Fibroblast of skin of left biceps (primary cell): ENCODE measurements at regions not wholly inside any gene's neighbourhood (a gene's known extent, or its start where the extent isn't known, plus 50 kb on each side); places are given as distances from the start of the nearest gene placed in this dataset.

Experiments
- DNase-seq, 2 experiments: peaks; one replicate each; pipeline ENCODE4 v3.0.0-alpha.2; 2013; ENCODE audit warnings: low read depth in 2 of 2

- no peak for DNase-seq
Measured at GRCh38 chr1:229760478-229760996, 134.5 kb downstream of the URB2 start.

- no peak for DNase-seq
Measured at GRCh38 chr1:229762891-229763290, 136.8 kb downstream of the URB2 start.

- DNase-seq = no peak
Measured at GRCh38 chr1:229768232-229768631, 142.2 kb downstream of the URB2 start.

- no peak for DNase-seq
Measured at GRCh38 chr1:229769006-229769405, 143.0 kb downstream of the URB2 start.

DNA sequence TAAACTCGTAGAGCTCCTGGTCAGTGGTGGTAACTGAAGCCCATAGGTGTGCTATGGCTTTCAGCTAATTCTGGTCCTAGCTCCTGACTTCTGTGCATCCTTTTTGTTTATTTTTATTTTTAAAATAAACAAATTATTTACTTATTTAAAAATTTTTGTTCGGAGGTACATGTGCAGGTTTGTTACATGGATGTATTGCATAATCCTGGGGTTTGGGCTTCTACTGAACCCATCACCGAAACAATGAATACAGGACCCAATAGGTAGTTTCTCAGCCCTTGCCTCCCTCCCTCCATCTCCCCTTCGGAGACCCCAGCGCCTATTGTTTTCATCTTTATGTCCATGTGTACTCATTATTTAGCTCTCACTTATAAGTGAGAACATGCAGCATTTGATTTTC, 143.8 kb downstream of the URB2 start:
- no peak for DNase-seq

DNA sequence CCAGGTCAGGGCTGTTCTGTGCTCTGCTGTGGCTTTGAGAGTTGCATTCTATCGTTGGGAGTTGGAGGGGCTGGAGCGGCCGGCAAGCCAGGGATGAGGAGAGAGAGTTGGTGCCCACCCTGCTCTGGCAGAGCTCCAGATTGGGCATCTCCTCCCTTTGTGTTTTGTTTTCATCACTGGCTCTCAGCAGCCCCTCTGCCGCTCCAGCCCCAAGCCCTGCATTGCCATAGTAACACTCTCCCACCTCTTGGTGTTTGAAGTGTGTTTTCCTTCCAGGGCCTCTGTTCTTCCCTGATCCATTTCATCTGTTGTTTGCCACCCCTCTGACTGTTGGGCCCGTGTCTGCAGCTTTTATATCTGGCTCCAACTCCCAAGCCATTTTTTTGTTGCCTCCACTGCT, 152.7 kb downstream of the URB2 start:
- DNase-seq = no peak

DNA sequence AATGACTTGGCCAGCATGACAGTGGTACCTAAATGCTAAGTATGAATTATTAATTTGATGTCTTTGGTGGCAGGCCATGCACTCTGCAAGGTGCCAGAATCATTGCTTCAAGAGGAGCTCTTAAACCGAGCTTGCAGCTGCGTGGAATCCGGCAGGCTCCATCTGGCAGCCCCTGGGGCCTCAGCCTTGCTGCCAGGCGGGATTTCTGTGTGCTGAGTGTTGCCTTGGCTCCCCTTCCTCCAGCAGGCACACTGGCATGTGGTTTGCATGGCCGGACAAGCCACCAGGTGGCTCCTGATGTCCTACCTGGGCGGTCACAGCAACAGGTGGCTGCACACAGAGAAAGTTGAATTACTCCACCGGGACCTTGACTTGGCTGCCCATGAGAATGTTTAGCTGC, 155.4 kb downstream of the URB2 start:
- no peak for DNase-seq

- DNase-seq = no peak
Measured at GRCh38 chr1:229782469-229782868, 156.4 kb downstream of the URB2 start.

GRCh38 chr1:229784834-229785233, 158.8 kb downstream of the URB2 start:
- no peak for DNase-seq

GRCh38 chr1:229786974-229787610, 161.0 kb downstream of the URB2 start:
- no peak for DNase-seq

DNA sequence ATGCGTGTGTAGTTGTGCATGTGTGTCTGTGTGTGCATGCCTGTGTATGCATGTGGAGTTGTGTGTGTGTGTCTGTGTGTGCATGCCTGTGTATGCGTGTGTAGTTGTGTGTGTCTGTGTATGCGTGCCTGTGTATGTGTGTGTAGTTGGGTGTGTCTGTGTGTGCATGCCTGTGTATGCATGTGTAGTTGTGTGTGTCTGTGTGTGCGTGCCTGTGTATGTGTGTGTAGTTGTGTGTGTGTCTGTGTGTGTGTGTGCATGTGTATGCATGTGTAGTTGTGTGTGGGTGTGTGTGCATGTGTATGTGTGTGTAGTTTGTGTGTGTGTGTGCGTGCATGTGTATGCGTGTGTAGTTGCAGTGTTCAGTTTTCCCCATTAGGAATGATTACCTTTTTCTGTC, 162.0 kb downstream of the URB2 start:
- no peak for DNase-seq

DNA sequence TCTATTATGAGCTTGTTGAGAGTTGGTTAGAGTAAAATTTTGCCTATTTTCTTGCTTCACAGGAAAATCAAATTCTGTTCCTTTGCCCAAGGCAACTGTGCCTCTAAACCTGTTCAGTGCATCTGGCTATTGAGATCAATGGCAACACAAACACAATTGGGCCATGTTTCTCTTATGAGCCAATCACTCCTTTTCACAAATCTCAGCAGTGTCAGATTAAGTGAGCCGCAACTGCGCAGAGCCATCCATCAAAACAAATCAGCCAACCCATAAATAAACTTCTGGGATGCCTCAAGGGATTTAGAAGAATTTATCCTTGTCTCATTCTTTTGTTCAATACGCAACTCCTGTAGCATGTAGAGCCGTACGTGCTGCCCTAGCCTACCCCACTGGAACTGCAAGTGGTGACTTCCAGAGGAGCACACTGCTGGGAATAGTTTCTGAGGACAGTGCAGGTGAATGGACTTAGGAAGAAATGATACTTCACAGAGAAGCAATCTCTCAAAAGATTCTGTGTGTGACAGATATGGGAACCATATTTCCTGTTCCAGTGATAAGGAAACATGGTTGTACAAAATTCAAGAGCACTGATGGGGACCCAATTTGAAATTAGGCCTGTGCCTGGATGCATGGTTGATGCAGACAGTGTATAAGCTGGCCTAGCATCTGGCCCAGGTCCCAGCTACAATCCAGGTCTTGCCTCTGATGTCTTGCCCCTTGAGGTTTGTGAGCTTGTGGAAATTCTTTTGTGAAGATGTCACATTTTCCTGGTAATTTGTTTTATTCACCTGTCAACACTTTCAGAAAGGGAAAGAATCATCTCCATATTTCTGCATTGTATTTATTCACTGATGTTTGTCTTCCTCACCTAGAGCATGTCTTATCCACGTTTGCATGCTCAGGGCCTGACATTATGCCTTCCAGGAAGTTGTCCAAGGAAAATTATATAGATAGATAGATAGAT, 166.2 kb downstream of the URB2 start:
- DNase-seq = no peak

DNA sequence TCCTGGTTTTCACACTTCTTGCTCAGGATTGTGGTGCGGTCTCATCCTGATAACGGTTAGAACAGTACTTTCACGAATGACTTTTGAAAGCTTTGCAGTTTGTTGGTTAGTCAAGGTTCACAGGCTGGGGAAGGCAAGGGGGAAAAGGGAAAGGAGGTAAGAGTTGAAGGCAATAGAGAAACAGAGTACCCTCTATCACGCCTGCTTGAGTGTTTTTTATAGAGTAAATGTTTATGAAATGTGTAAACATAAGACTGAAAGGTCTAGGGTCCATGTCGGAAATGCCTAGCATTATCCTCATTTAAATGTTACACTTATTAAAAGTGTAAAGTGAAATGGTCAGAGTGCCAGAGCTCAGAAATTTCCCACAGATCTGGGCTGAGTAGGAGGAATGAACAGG, 167.4 kb downstream of the URB2 start:
- DNase-seq = no peak

DNA sequence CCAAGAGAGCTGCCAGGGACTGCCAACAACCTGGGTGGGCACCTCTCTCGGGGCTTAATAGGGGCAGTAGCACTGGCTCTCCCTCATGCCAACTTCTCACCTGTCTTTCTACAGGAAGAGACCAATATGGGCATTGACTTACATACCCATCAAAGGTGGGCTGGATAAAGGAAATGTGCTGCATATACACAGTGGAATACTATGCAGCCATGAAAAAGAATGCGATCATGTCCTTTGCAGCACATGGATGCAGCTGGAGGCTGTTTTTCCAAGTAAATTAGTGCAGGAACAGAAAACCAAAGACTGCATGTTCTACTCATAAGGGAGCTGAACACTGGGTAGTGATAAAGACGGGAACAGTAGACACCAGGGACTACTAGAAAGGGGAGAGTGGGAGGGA, 172.5 kb downstream of the URB2 start:
- no peak for DNase-seq

DNA sequence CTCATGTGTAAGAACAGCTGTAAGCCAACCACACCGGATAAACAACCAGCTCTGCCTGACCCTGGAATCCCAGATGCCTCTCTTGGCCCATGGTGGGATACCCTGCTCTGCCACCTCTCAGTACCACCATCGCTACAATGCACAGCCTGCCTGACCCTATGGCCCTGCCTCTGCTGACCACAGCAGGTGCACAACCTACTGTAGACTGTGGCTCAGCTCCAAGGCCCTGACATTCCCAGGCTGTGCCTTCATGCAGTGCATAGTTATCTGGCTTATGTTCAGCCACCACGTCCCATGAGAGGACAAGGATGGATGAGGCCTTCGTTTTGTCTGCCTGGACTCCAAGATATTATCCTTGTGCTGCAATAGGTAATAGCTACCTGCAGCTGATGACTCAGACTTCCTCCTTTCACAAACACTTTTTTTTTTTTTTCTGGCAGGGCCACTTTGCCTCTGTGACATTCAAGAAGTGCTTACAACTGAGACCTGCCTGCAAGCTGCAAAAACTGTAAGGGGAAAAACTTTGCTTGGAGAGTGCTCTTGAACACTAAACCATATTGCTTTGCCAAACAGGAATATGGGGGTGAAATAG, 177.7 kb downstream of the URB2 start:
- no peak for DNase-seq

DNA sequence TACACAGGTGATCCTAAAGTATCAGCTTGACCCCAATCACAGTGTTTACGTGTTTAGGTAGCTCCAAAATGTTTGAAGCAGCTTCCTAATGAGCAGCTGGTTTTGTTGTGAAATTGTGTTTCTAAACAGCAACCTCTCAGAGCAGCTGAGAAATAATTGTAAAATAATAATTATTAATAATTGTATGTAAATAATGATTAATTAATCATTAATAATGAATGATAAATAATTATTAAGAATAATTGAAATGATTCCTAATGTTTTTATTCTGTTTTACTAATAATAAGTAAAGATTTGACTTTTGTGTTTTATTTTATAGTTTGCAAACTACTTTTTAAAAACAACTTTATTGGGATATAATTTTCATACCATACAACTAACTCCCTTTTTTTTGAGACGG, 182.2 kb downstream of the URB2 start:
- DNase-seq = no peak

- no peak for DNase-seq
Measured at GRCh38 chr1:229810140-229810539, 184.1 kb downstream of the URB2 start.

- DNase-seq = no peak
Measured at GRCh38 chr1:229810961-229811360, 184.9 kb downstream of the URB2 start.

DNA sequence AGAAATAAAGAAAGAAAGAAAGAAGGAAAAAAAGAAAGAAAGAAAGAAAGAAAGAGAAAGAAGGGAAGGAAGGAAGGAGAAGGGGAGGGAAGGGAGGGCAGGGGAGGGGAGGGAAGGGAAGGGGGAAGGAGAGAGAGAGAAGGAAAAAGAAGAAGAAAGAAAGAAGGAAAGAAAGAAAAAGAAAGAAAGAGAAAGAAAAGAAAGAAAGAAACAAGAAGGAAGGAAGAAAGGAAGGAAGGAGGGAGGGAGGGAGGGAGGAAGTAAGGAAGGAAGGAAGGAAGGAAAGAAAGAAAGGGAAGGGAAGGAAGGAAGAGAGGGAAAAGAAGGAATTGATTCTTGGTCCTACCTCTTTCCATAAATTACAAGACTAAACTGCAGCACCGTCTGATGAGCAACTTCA, 186.1 kb downstream of the URB2 start:
- DNase-seq = no peak

DNA sequence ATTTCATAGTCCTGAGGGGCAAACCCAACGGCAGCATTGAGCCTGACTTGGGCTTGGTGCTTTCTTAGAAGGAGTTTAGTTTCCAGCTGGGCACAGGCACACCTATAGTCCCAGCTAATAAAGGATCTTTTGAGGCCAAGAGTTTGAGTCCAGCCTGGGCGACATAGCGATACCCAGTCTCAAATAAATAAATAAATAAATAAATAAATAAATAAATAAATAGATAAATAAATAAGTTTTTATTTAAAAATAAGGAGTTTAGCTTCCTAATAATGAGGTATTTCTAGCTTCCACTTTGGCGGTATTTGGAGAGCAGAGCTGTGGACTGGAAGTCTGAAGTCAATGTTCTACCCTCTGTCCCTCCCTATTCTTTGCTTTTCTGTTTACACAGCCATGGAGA, 186.6 kb downstream of the URB2 start:
- no peak for DNase-seq

DNA sequence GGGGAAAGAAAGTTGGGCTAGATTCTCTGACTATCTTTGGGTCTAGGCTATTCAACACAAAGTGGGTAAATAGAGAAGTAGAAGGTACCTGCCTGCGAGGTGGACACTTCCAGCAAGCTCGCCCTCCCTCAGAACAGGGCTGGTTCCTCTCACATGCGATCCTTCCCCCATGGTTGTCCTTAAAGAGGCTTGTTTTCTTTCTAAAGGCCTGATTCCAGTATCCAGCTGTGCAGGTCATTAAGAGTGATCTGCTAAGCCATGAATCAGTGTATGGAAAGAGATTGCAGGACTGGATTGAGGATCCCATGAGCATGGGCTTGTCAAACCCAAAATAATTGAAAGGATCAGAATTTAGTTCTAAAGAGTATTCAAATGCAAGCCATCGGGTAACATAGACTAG, 189.0 kb downstream of the URB2 start:
- DNase-seq = no peak

DNA sequence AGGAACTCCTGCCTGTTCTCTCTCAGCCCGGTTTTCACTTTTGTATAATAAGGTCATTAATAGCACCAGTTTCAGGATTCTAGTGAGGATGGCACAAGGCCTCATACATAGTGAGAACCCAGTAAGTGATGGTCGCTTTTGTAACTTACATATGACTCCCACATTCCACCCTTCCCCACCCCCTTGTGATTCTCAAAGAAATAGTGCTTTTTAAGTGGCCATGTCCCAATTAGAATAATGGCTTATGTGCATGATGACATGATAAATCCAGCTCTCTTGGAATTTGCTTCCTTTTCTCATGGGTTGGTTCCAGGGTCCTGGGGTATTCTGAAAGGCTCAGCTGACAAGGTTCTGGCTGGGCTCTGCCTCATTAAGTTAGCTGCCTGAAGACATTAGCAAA, 189.9 kb downstream of the URB2 start:
- DNase-seq = no peak

GRCh38 chr1:229817936-229818335, 191.9 kb downstream of the URB2 start:
- DNase-seq = no peak
